OCI-LY3 (cell line): ENCODE measurements at regions not wholly inside any gene's neighbourhood (a gene's known extent, or its start where the extent isn't known, plus 50 kb on each side); places are given as distances from the start of the nearest gene placed in this dataset.

Source experiments
- EZH2phosphoT487 ChIP-seq: fragments of 200-600 bp; shearing (Covaris generic); IDR thresholded peaks from 2 replicates; pipeline ENCODE4 v1.6.1; 2018; ENCODE audit warnings: antibody characterized with exemption, mixed run types, low read depth
- TF ChIP-seq, protein P1 (sequence below): fragments of 200-600, 300-600 bp; sonication (generic); IDR thresholded peaks from 2 replicates; pipeline ENCODE4 v1.5.1; 2014; ENCODE audit warnings: antibody characterized with exemption, low read length, low read depth

DNA sequence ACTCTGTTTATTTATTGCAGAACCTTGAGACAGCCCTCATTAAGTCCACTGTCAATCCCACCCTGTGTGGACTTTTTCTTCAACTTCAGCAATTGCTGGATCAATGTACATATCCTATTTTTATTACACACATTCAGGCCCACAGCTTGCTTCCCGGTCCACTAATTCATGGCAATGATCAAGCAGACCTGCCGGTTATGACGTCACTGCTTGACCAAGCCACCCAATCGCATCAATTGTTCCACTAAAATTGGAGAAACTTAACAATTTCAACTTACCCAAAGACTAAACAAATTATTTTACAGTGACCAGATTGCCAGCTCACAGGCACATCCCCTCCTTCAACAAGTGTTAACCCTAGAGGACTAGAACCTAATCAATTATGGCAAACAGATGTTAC is 240.4 kb upstream of the MAGEB18 start:
- TF ChIP-seq, protein P1, sequence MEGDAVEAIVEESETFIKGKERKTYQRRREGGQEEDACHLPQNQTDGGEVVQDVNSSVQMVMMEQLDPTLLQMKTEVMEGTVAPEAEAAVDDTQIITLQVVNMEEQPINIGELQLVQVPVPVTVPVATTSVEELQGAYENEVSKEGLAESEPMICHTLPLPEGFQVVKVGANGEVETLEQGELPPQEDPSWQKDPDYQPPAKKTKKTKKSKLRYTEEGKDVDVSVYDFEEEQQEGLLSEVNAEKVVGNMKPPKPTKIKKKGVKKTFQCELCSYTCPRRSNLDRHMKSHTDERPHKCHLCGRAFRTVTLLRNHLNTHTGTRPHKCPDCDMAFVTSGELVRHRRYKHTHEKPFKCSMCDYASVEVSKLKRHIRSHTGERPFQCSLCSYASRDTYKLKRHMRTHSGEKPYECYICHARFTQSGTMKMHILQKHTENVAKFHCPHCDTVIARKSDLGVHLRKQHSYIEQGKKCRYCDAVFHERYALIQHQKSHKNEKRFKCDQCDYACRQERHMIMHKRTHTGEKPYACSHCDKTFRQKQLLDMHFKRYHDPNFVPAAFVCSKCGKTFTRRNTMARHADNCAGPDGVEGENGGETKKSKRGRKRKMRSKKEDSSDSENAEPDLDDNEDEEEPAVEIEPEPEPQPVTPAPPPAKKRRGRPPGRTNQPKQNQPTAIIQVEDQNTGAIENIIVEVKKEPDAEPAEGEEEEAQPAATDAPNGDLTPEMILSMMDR: no peak
- TF ChIP-seq EZH2phosphoT487: no peak
